ENCODE measurements at regions not wholly inside any gene's neighbourhood (a gene's known extent, or its start where the extent isn't known, plus 50 kb on each side); places are given as distances from the start of the nearest gene placed in this dataset.

DNA sequence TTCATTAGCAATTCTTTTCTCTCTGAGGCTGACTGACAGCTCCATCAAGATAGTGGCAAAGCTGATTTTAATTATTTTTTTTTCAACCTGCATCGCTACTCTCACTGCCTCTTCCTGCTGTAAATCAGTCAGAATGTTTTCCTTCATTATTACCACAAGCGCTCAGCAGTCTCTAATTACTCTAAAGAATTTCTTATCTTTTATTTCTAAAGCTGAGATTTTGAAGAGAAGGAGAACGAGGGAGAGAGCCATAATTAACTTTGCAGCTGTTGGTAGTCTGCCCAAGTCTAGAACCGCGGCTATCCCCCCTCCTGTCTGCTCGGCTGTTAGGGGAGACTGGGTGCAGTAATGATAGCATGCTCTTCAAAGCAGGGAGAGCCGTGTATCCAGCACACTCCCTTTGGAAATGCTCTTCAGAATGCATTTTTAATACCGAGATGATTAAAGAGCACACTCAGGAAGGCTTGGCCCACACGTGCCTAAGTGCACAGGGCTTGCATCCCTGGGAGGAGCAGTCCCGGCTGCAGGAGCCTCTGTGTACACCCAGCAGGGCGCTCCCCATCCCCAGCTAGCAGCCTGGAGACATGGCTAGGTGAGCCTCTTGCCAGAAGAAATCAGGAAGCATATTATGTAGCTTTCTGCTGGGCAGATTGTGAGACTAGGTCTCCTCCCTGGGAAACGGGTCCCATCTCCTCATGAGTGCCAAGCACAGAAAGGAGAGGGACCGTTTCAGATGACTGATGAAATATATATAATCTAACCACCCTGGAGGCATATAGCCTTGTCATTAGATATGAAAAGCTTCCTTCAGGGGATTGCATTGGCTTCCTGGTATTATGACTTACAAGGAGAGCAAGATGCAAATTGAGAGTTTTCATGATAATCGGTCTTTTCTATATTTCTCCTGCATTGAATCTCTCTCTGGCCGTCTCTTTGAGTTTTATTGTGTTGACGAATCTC, 555.2 kb downstream of the CMPK2 start:
- Histone ChIP-seq H3K9me2 (ENCODE audit: insufficient read depth) (no peaks in the 10 kb centered on the region), H3K9ac (ENCODE audit: low read length) (no peak overlapping the region), H3K4me1 (ENCODE audit: control insufficient read depth in 1 of 2, insufficient read depth in 2 of 2, low read length in 2 of 2) (no peaks in the 10 kb centered on the region), H2AFZ (ENCODE audit: low read depth, low read length, poor library complexity, severe bottlenecking) (no peak overlapping the region), H3K4me2 (ENCODE audit: low read length) (no peak overlapping the region), H3K27me3 (ENCODE audit: insufficient read depth, low read length) (no peaks in the 10 kb centered on the region), H3K79me2 (ENCODE audit: insufficient read depth, low read length) (no peaks in the 10 kb centered on the region), H3K27ac (ENCODE audit: low read depth, low read length) (no peak overlapping the region), H3K36me3 (ENCODE audit: control insufficient read depth in 1 of 2, insufficient read depth in 2 of 2, low read length in 2 of 2) (no peaks in the 10 kb centered on the region), H3K9me3 (ENCODE audit: control insufficient read depth in 1 of 2, insufficient read depth in 1 of 2, low read depth in 1 of 2, low read length in 2 of 2) (peaks cover 4 to 11% of the 10 kb centered on the region in 2 experiments; a peak in 2 of 4 replicates), H4K20me1 (ENCODE audit: insufficient read depth) (no peaks in the 10 kb centered on the region), H3K4me3 (replicated peaks in 1 of 2; ENCODE audit: low read depth in 1 of 2, low read length in 2 of 2) (no peak overlapping the region)
- POLR2A ChIA-PET: no interaction called here
- ATAC-seq: no peak
- intact Hi-C loops (cut with micrococcal nuclease): no loop called here
- DNase-seq (ENCODE audit: low read depth, low spot score): no peak
- RAD21 ChIA-PET (ENCODE audit: low non-redundant PET in 1 of 2, low total read pairs in 2 of 2, uncharacterized antibody in 2 of 2, unreplicated experiment in 2 of 2): no interaction called here
- TF ChIP-seq ZNF274 (IDR thresholded peaks at IDR 0.05; ENCODE audit: low read depth, low read length) (no peak), TCF7L2 (IDR thresholded peaks at IDR 0.05; ENCODE audit: borderline replicate concordance, extremely low read depth, insufficient read depth, insufficient read length) (no peak), SP1 (IDR thresholded peaks at IDR 0.05; ENCODE audit: low read depth) (no peak), ZFX (IDR thresholded peaks at IDR 0.05) (no peak), YY1 (IDR thresholded peaks at IDR 0.05; ENCODE audit: extremely low read depth, insufficient replicate concordance, low read depth, low read length) (no peak), CBX3 (IDR thresholded peaks at IDR 0.05; ENCODE audit: low read depth) (no peak), POLR2A (IDR thresholded peaks at IDR 0.05; ENCODE audit: borderline replicate concordance, extremely low read depth, insufficient read depth, insufficient read length) (no peak), ELF1 (IDR thresholded peaks at IDR 0.05; ENCODE audit: borderline replicate concordance, low read depth) (no peak), RAD21 (IDR thresholded peaks at IDR 0.05; ENCODE audit: low read depth) (no peak), FOSL1 (IDR thresholded peaks at IDR 0.05; ENCODE audit: low read depth) (no peak), EZH2 (IDR thresholded peaks at IDR 0.05) (no peak), JUND (IDR thresholded peaks at IDR 0.05) (no peak), POLR2AphosphoS5 (IDR thresholded peaks at IDR 0.05; ENCODE audit: low read depth, low read length) (no peak), SIN3A (IDR thresholded peaks at IDR 0.05; ENCODE audit: low read depth) (no peak)
- TF ChIP-seq, protein P1, sequence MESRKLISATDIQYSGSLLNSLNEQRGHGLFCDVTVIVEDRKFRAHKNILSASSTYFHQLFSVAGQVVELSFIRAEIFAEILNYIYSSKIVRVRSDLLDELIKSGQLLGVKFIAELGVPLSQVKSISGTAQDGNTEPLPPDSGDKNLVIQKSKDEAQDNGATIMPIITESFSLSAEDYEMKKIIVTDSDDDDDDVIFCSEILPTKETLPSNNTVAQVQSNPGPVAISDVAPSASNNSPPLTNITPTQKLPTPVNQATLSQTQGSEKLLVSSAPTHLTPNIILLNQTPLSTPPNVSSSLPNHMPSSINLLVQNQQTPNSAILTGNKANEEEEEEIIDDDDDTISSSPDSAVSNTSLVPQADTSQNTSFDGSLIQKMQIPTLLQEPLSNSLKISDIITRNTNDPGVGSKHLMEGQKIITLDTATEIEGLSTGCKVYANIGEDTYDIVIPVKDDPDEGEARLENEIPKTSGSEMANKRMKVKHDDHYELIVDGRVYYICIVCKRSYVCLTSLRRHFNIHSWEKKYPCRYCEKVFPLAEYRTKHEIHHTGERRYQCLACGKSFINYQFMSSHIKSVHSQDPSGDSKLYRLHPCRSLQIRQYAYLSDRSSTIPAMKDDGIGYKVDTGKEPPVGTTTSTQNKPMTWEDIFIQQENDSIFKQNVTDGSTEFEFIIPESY (IDR thresholded peaks at IDR 0.05; ENCODE audit: extremely low read depth, insufficient replicate concordance, low read length): no peak
- TF ChIP-seq, protein P2, sequence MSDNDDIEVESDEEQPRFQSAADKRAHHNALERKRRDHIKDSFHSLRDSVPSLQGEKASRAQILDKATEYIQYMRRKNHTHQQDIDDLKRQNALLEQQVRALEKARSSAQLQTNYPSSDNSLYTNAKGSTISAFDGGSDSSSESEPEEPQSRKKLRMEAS (IDR thresholded peaks at IDR 0.05): no peak
- TF ChIP-seq, protein P3, sequence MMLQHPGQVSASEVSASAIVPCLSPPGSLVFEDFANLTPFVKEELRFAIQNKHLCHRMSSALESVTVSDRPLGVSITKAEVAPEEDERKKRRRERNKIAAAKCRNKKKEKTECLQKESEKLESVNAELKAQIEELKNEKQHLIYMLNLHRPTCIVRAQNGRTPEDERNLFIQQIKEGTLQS (IDR thresholded peaks at IDR 0.05): no peak
- no TSS peak for BruUV-seq (replicated peaks)
- CTCF ChIA-PET: no interaction called here

Measured in HCT116 (cell line).